Neural progenitor cell (in vitro differentiated cells): ENCODE measurements at regions not wholly inside any gene's neighbourhood (a gene's known extent, or its start where the extent isn't known, plus 50 kb on each side); places are given as distances from the start of the nearest gene placed in this dataset.

Experiments used
- CTCF ChIP-seq: fragments of 200-600 bp; sonication (generic); IDR thresholded peaks from 2 replicates; pipeline ENCODE4 v1.5.1; 2017; ENCODE audit warnings: antibody characterized with exemption, mild to moderate bottlenecking
- EZH2 ChIP-seq: fragments of 200-600 bp; sonication (generic); IDR thresholded peaks from 2 replicates; pipeline ENCODE4 v1.6.1; 2017; ENCODE audit warnings: antibody characterized with exemption, mild to moderate bottlenecking, moderate library complexity
- EZH2phosphoT487 ChIP-seq: fragments of 200-600 bp; sonication (generic); IDR thresholded peaks from 2 replicates; pipeline ENCODE4 v1.6.1; 2017; ENCODE audit warnings: antibody characterized with exemption

GRCh38 chr2:228273159-228273558 is 91.7 kb upstream of the SPHKAP start:
- TF ChIP-seq EZH2: no peak
- no peak for TF ChIP-seq CTCF
- no peak for TF ChIP-seq EZH2phosphoT487
